Caco-2 (cell line): ENCODE measurements at regions not wholly inside any gene's neighbourhood (a gene's known extent, or its start where the extent isn't known, plus 50 kb on each side); places are given as distances from the start of the nearest gene placed in this dataset.

Experiments used
- BruUV-seq: library from RNA; stranded (reverse); fragments of 400-500 nt; replicated peaks from 2 replicates; lab custom pipeline; 2021; lab: Mats Ljungman, UMichigan
- CTCF ChIA-PET: fragments of 300-600 bp; sonication (Branson Sonifier 250); formaldehyde crosslinking; loops from one replicate; lab custom pipeline; 2022; ENCODE audit warnings: antibody characterized with exemption; lab: Charles Lee
- POLR2A ChIA-PET: fragments of 300-600 bp; sonication (Branson Sonifier 250); formaldehyde crosslinking; loops from one replicate; lab custom pipeline; 2022; ENCODE audit warnings: antibody characterized with exemption; lab: Charles Lee
- DNase-seq, 2 experiments: peaks; one replicate each; pipeline versions ENCODE4 v3.0.0 to v3.0.0-alpha.2; 2020 to 2022
- H3K27me3 ChIP-seq: replicated peaks from 2 replicates; pipeline ENCODE4 v1.6.0; 2011; ENCODE audit warnings: low read length; ENCODE audit not compliant: control insufficient read depth, insufficient read depth
- H3K36me3 ChIP-seq: 2 replicates; pipeline ENCODE4 v1.5.1; 2011; ENCODE audit warnings: low read length; ENCODE audit not compliant: control insufficient read depth, insufficient read depth
- H3K4me1 ChIP-seq: fragments of 250-450 bp; sonication (Bioruptor Pico); 2 replicates; pipeline ENCODE4 v1.5.1; 2020; ENCODE audit warnings: mild to moderate bottlenecking
- H3K4me3 ChIP-seq: 2 replicates; pipeline ENCODE4 v1.5.1; 2011; ENCODE audit warnings: low read depth, mild to moderate bottlenecking, control low read depth, low read length
- H3K9me3 ChIP-seq: fragments of 250-450 bp; sonication (Bioruptor Pico); 2 replicates; pipeline ENCODE4 v1.5.1; 2020; ENCODE audit warnings: mild to moderate bottlenecking, moderate library complexity
- H3K27ac Mint-ChIP-seq: one replicate; pipeline ENCODE4 v1.8.0; 2022; ENCODE audit warnings: mixed read lengths; ENCODE audit not compliant: unreplicated experiment
- H3K27me3 Mint-ChIP-seq: one replicate; pipeline ENCODE4 v1.8.0; 2022; ENCODE audit warnings: mixed read lengths; ENCODE audit not compliant: insufficient read depth, unreplicated experiment
- H3K36me3 Mint-ChIP-seq: one replicate; pipeline ENCODE4 v1.8.0; 2022; ENCODE audit warnings: mild to moderate bottlenecking, mixed read lengths; ENCODE audit not compliant: insufficient read depth, unreplicated experiment
- H3K4me1 Mint-ChIP-seq: one replicate; pipeline ENCODE4 v1.8.0; 2022; ENCODE audit warnings: low read depth, mixed read lengths; ENCODE audit not compliant: unreplicated experiment
- H3K4me3 Mint-ChIP-seq: one replicate; pipeline ENCODE4 v1.8.0; 2022; ENCODE audit warnings: mild to moderate bottlenecking, moderate library complexity, mixed read lengths; ENCODE audit not compliant: unreplicated experiment
- H3K9me3 Mint-ChIP-seq: one replicate; pipeline ENCODE4 v1.8.0; 2022; ENCODE audit warnings: mixed read lengths; ENCODE audit not compliant: unreplicated experiment
- intact Hi-C: fragments of 100-400 bp; cut with micrococcal nuclease; formaldehyde crosslinking; loops from one replicate; pipeline ENCODE4 v1.10.0; 2022; ENCODE audit not compliant: unreplicated experiment
- TF ChIP-seq, protein P1 (sequence below), 2 experiments: fragments of 200-600 bp in 1 of 2; IDR thresholded peaks; 1 replicate in 1 of 2; 2 replicates in 1 of 2; pipeline versions ENCODE4 v1.5.1 to v1.8.0; 2011 to 2022; ENCODE audit warnings: antibody characterized with exemption in 1 of 2, control low read depth in 1 of 2, inconsistent platforms in 1 of 2, low read depth in 1 of 2, low read length in 1 of 2, mild to moderate bottlenecking in 1 of 2, moderate library complexity in 1 of 2; ENCODE audit not compliant: insufficient read depth in 1 of 2, severe bottlenecking in 1 of 2, unreplicated experiment in 1 of 2

DNA sequence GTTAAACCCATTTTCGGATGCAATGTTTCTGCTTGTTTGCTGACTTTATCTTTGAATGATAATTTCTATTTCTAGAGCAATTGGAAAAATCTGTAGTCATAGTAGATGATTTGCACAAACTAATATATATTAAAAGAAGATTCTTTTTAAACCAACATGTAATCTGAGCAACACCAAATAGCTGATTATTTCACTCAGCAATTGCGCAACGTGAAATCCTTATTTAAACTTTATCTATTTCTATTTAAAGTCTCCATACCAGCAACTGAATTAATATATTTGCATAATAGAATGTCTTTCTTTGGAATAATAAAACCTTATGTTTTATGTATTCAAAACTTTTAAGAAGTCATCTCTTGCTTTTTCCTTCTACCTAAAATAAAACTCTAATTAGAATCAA, 1132.4 kb downstream of the FLRT2 start:
- no peak overlapping the region for H3K4me3 Mint-ChIP-seq
- ChIA-PET CTCF (no interaction called here), POLR2A (no interaction called here)
- no peak for DNase-seq
- H3K27me3 Mint-ChIP-seq, result peaks cover 10% of the 10 kb centered on the region
- no peaks in the 10 kb centered on the region for H3K9me3 Mint-ChIP-seq
- no TSS peak for BruUV-seq
- no peaks in the 10 kb centered on the region for H3K36me3 Mint-ChIP-seq
- H3K4me1 Mint-ChIP-seq, result no peaks in the 10 kb centered on the region
- Histone ChIP-seq H3K9me3 (no peaks in the 10 kb centered on the region), H3K27me3 (no peaks in the 10 kb centered on the region), H3K36me3 (no peaks in the 10 kb centered on the region), H3K4me1 (no peaks in the 10 kb centered on the region), H3K4me3 (no peak overlapping the region)
- H3K27ac Mint-ChIP-seq, result no peak overlapping the region
- TF ChIP-seq, protein P1, sequence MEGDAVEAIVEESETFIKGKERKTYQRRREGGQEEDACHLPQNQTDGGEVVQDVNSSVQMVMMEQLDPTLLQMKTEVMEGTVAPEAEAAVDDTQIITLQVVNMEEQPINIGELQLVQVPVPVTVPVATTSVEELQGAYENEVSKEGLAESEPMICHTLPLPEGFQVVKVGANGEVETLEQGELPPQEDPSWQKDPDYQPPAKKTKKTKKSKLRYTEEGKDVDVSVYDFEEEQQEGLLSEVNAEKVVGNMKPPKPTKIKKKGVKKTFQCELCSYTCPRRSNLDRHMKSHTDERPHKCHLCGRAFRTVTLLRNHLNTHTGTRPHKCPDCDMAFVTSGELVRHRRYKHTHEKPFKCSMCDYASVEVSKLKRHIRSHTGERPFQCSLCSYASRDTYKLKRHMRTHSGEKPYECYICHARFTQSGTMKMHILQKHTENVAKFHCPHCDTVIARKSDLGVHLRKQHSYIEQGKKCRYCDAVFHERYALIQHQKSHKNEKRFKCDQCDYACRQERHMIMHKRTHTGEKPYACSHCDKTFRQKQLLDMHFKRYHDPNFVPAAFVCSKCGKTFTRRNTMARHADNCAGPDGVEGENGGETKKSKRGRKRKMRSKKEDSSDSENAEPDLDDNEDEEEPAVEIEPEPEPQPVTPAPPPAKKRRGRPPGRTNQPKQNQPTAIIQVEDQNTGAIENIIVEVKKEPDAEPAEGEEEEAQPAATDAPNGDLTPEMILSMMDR (IDR thresholded peaks at IDR 0.05; ENCODE audit: insufficient read depth in 1 of 2, low read depth in 1 of 2, low read length in 1 of 2, severe bottlenecking in 1 of 2, unreplicated experiment in 1 of 2), result no peak
- intact Hi-C loops, result no loop called here

DNA sequence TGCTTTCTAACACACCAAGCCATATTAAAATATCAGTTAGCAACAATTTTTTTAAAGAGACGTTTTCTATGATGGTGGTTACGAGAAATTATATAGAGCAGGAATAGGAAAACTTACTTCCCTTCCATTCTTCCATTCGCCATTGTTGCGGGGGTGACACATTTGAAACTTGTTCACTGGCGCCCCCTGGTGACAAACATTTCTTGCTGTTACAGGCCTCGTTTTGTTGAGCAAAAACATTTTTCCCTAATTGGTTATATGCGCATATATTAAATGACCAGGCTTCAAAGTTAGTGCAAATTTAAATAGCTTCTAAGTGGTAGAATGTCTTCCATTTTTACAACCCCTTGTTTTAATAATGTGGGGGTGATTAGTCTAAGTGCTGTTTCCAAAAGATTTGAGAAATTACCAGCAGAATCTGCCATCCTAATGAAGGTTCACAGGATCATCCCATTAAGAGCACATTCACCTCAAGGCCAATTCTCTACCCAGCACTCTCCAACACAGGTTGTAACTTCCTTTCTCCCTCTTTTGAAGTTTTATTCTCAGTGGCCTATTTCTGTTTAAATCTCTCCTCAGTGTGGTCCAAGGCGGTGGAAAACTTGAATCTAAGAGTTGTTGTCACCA, 1124.7 kb downstream of the FLRT2 start:
- H3K36me3 Mint-ChIP-seq, result no peaks in the 10 kb centered on the region
- POLR2A ChIA-PET, result no interaction called here
- no peaks in the 10 kb centered on the region for H3K27me3 ChIP-seq
- no peaks in the 10 kb centered on the region for H3K4me1 Mint-ChIP-seq
- CTCF ChIA-PET, result no interaction called here
- BruUV-seq, result no TSS peak
- DNase-seq, result peak; percentile 49 to 66
- H3K36me3 ChIP-seq, result no peaks in the 10 kb centered on the region
- H3K4me3 Mint-ChIP-seq, result no peak overlapping the region
- no peaks in the 10 kb centered on the region for H3K9me3 ChIP-seq
- no peak overlapping the region for H3K27ac Mint-ChIP-seq
- H3K27me3 Mint-ChIP-seq, result peaks cover 3% of the 10 kb centered on the region
- TF ChIP-seq, protein P1 (IDR thresholded peaks at IDR 0.05; ENCODE audit: insufficient read depth in 1 of 2, low read depth in 1 of 2, low read length in 1 of 2, severe bottlenecking in 1 of 2, unreplicated experiment in 1 of 2), result peak; percentile 27 to 70
- intact Hi-C loops, result loop anchor here (1.0 to 10.0 kb wide), 2 partner anchors 192 to 250 kb away; no protein-coding TSS in a partner anchor
- no peaks in the 10 kb centered on the region for H3K9me3 Mint-ChIP-seq
- no peak overlapping the region for H3K4me3 ChIP-seq
- no peaks in the 10 kb centered on the region for H3K4me1 ChIP-seq

DNA sequence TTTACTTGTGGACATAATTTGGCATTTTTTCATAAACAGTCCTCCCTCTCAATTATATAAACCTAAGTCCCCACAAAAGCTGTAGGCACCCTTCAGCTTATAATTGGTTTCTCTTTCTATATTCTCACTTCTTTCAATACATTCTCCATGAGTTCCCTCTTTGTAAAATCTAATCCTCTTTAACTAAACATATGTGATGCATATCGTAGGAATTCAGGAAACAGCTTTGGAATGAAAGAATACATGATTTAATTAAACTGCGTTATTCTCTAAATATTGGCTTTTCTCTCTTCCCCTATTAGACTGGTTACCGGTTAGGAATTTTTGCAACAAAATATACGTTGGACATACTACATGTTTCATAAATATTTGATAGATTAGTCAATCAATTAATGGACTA, 1122.6 kb downstream of the FLRT2 start:
- BruUV-seq, result no TSS peak
- peaks cover 3% of the 10 kb centered on the region for H3K27me3 Mint-ChIP-seq
- H3K36me3 ChIP-seq, result no peaks in the 10 kb centered on the region
- no peaks in the 10 kb centered on the region for H3K4me1 ChIP-seq
- no peaks in the 10 kb centered on the region for H3K9me3 Mint-ChIP-seq
- intact Hi-C loops, result loop anchor here (10.0 kb wide), 1 partner anchor 252 kb away; no protein-coding TSS in a partner anchor
- no peaks in the 10 kb centered on the region for H3K36me3 Mint-ChIP-seq
- DNase-seq, result no peak
- H3K4me1 Mint-ChIP-seq, result no peaks in the 10 kb centered on the region
- no peaks in the 10 kb centered on the region for H3K9me3 ChIP-seq
- H3K27me3 ChIP-seq, result no peaks in the 10 kb centered on the region
- no peak overlapping the region for H3K27ac Mint-ChIP-seq
- CTCF ChIA-PET, result no interaction called here
- no peak overlapping the region for H3K4me3 Mint-ChIP-seq
- no peak overlapping the region for H3K4me3 ChIP-seq
- POLR2A ChIA-PET, result no interaction called here
- TF ChIP-seq, protein P1 (IDR thresholded peaks at IDR 0.05; ENCODE audit: insufficient read depth in 1 of 2, low read depth in 1 of 2, low read length in 1 of 2, severe bottlenecking in 1 of 2, unreplicated experiment in 1 of 2), result no peak
